Trophoblast cell (in vitro differentiated cells and primary cell): ENCODE measurements at regions not wholly inside any gene's neighbourhood (a gene's known extent, or its start where the extent isn't known, plus 50 kb on each side); places are given as distances from the start of the nearest gene placed in this dataset.
A peak's percentile ranks its signal among the peaks of the same experiment; 100 is the strongest.

Experiments used
- DNase-seq, 2 donors: peaks; one replicate each; pipeline ENCODE4 v3.0.0-alpha.2; 2016
- H2AFZ ChIP-seq: 2 replicates; pipeline ENCODE4 v1.6.1; 2013; ENCODE audit warnings: low read length, moderate library complexity, mild to moderate bottlenecking; ENCODE audit not compliant: insufficient read depth, poor library complexity
- H2AK5ac ChIP-seq: 2 replicates; pipeline ENCODE4 v1.6.1; 2013; ENCODE audit warnings: mild to moderate bottlenecking, low read length
- H2BK120ac ChIP-seq: 2 replicates; pipeline ENCODE4 v1.6.1; 2013; ENCODE audit warnings: low read length, mild to moderate bottlenecking, moderate library complexity; ENCODE audit not compliant: insufficient read depth, poor library complexity
- H2BK12ac ChIP-seq: 2 replicates; pipeline ENCODE4 v1.6.1; 2013; ENCODE audit warnings: mild to moderate bottlenecking, low read length, moderate library complexity
- H2BK5ac ChIP-seq: 2 replicates; pipeline ENCODE4 v1.6.1; 2013; ENCODE audit warnings: low read length, low read depth, moderate library complexity, mild to moderate bottlenecking; ENCODE audit not compliant: poor library complexity
- H3K14ac ChIP-seq: 2 replicates; pipeline ENCODE4 v1.6.1; 2013; ENCODE audit warnings: mild to moderate bottlenecking, low read length
- H3K18ac ChIP-seq: 2 replicates; pipeline ENCODE4 v1.6.1; 2013; ENCODE audit warnings: mild to moderate bottlenecking, low read length
- H3K23ac ChIP-seq: 2 replicates; pipeline ENCODE4 v1.6.1; 2013; ENCODE audit warnings: low read length
- H3K27ac ChIP-seq: 2 replicates; pipeline ENCODE4 v1.5.1; 2013; ENCODE audit warnings: low read depth, mild to moderate bottlenecking, inconsistent platforms, low read length, moderate library complexity
- H3K27me3 ChIP-seq: 2 replicates; pipeline ENCODE4 v1.6.1; 2013; ENCODE audit warnings: inconsistent platforms, mild to moderate bottlenecking, low read length, moderate library complexity; ENCODE audit not compliant: insufficient read depth
- H3K36me3 ChIP-seq, 2 experiments: 1 replicate in 1 of 2; 2 replicates in 1 of 2; pipeline ENCODE4 v1.6.1; 2013; ENCODE audit warnings: low read length in 2 of 2, mild to moderate bottlenecking in 2 of 2, moderate library complexity in 1 of 2; ENCODE audit not compliant: insufficient read depth in 2 of 2, control insufficient read depth in 1 of 2
- H3K4ac ChIP-seq: 2 replicates; pipeline ENCODE4 v1.6.1; 2013; ENCODE audit warnings: low read depth, mild to moderate bottlenecking, low read length, moderate library complexity
- H3K4me1 ChIP-seq, 2 experiments: 1 replicate in 1 of 2; 2 replicates in 1 of 2; pipeline ENCODE4 v1.6.1; 2013; ENCODE audit warnings: low read length in 2 of 2, mild to moderate bottlenecking in 2 of 2, moderate library complexity in 1 of 2; ENCODE audit not compliant: insufficient read depth in 2 of 2, control insufficient read depth in 1 of 2
- H3K4me2 ChIP-seq: 2 replicates; pipeline ENCODE4 v1.6.1; 2013; ENCODE audit warnings: inconsistent platforms, mild to moderate bottlenecking, low read length, moderate library complexity
- H3K4me3 ChIP-seq: 2 replicates; pipeline ENCODE4 v1.5.1; 2013; ENCODE audit warnings: mild to moderate bottlenecking, low read depth, low read length, inconsistent platforms
- H3K79me1 ChIP-seq: one replicate; pipeline ENCODE4 v1.6.1; 2013; ENCODE audit warnings: low read length
- H3K79me2 ChIP-seq: 2 replicates; pipeline ENCODE4 v1.6.1; 2013; ENCODE audit warnings: low read length, mild to moderate bottlenecking; ENCODE audit not compliant: control insufficient read depth, insufficient read depth, poor library complexity
- H3K9ac ChIP-seq: 2 replicates; pipeline ENCODE4 v1.6.1; 2013; ENCODE audit warnings: mild to moderate bottlenecking, low read length
- H3K9me3 ChIP-seq: 2 replicates; pipeline ENCODE4 v1.6.1; 2013; ENCODE audit warnings: low read depth, mild to moderate bottlenecking, control low read depth, inconsistent platforms, low read length; ENCODE audit not compliant: insufficient read depth
- H4K12ac ChIP-seq: 2 replicates; pipeline ENCODE4 v1.6.1; 2013; ENCODE audit warnings: low read depth, mild to moderate bottlenecking, low read length, moderate library complexity
- H4K8ac ChIP-seq: 2 replicates; pipeline ENCODE4 v1.6.1; 2013; ENCODE audit warnings: low read depth, mild to moderate bottlenecking, low read length, moderate library complexity
- H4K91ac ChIP-seq: one replicate; pipeline ENCODE4 v1.6.1; 2013; ENCODE audit warnings: low read depth, mild to moderate bottlenecking, low read length, moderate library complexity
- WGBS: extraction: QIAGEN DNeasy Blood & Tissue Kit; methylation state at CpG from one replicate; pipeline ENCODE4 v1.1.7; 2013; ENCODE audit warnings: missing lambda C conversion rate; ENCODE audit not compliant: insufficient read length, insufficient coverage; ENCODE audit errors: extremely low coverage; 5-methylcytosine and 5-hydroxymethylcytosine counted together

DNA sequence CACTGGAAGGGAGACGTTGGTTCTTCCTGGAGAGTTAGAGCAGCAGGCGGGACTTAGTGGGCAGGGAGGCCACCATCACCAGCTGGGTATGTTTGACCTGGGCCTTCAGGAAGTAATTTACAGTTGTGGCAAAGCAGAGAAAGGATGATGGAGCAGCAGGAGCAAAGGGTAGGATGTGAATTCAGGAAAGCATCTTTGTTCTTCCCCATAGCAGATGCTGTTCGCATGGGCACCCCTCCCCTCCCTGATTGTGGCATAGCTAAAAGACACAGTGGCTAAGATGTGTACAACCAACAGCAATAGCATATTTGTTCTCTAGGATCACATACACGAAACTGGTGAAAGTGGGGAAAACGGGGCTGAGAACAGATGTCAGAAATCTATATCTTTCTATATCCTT lies 56.3 kb upstream of the ITPRID1 start:
- H3K79me1 ChIP-seq: no peaks in the 10 kb centered on the region
- no peak overlapping the region for H3K23ac ChIP-seq
- H3K18ac ChIP-seq: no peak overlapping the region
- H3K9me3 ChIP-seq: no peaks in the 10 kb centered on the region
- no CpG with 5 or more reads among the region's 5 CpGs for WGBS
- H3K79me2 ChIP-seq: no peaks in the 10 kb centered on the region
- H2AFZ ChIP-seq: no peak overlapping the region
- DNase-seq: no peak
- H3K27me3 ChIP-seq: no peaks in the 10 kb centered on the region
- H3K4me1 ChIP-seq: no peaks in the 10 kb centered on the region
- H3K4ac ChIP-seq: no peak overlapping the region
- no peak overlapping the region for H4K91ac ChIP-seq
- no peak overlapping the region for H3K27ac ChIP-seq
- no peak overlapping the region for H3K4me3 ChIP-seq
- H3K36me3 ChIP-seq: no peaks in the 10 kb centered on the region
- no peak overlapping the region for H2AK5ac ChIP-seq
- no peak overlapping the region for H2BK120ac ChIP-seq
- no peak overlapping the region for H4K12ac ChIP-seq
- no peak overlapping the region for H3K9ac ChIP-seq
- no peak overlapping the region for H4K8ac ChIP-seq
- no peak overlapping the region for H3K14ac ChIP-seq
- H2BK5ac ChIP-seq: no peak overlapping the region
- H2BK12ac ChIP-seq: no peak overlapping the region
- no peak overlapping the region for H3K4me2 ChIP-seq

DNA sequence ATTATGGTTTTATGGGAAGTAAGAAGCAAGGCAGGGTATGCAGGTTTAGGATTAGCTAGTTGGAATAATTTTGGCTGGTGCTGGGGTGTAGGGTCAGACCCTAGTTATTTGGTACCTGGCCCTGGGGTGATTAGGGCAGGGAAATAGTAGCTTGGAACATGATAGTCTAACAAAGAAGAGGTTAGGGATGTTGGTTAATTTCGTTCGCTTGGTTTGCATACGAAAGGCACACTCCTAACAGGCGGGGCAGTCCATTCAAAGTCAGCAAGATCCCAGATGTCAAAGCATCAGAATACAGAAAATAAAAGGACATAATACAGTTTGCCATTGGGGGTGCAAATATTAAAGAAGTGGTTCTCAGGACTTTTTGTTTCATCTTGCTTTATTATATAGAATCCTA lies 55.7 kb upstream of the ITPRID1 start:
- Histone ChIP-seq H3K27ac (no peak overlapping the region), H3K27me3 (no peaks in the 10 kb centered on the region), H2AFZ (no peak overlapping the region), H2BK5ac (no peak overlapping the region), H3K18ac (no peak overlapping the region), H2AK5ac (no peak overlapping the region), H3K9me3 (no peaks in the 10 kb centered on the region), H3K23ac (no peak overlapping the region), H3K9ac (no peak overlapping the region), H3K4me1 (no peaks in the 10 kb centered on the region), H3K4ac (no peak overlapping the region), H4K12ac (no peak overlapping the region), H3K79me1 (no peaks in the 10 kb centered on the region), H4K8ac (no peak overlapping the region), H3K4me3 (no peak overlapping the region), H3K4me2 (no peak overlapping the region), H3K79me2 (no peaks in the 10 kb centered on the region), H4K91ac (no peak overlapping the region), H2BK12ac (no peak overlapping the region), H2BK120ac (no peak overlapping the region), H3K36me3 (no peaks in the 10 kb centered on the region), H3K14ac (no peak overlapping the region)
- no peak for DNase-seq
- no CpG with 5 or more reads among the region's 4 CpGs for WGBS

DNA sequence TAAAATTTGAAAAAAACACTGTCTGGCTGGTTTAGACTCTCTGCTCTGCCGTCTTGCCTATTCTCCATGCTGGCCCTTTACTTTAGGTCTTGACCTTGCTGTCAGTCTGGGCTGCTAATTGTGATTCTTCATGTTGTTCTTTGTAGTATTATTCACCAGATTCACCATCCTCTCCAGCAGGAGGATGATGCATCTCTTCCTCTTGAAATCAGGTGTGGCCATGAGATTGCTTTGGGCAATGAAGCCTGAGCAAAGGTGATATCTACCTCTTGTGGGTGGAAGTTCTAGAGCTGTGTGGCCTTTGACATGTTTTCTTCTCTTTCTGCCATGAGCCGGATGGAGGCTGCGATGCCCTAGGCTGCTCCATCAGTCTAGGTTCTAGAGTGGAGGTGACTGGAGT lies 51.3 kb upstream of the ITPRID1 start:
- Histone ChIP-seq H3K14ac (no peak overlapping the region), H4K12ac (no peak overlapping the region), H3K4ac (no peak overlapping the region), H3K27me3 (no peaks in the 10 kb centered on the region), H3K18ac (no peak overlapping the region), H3K79me1 (no peaks in the 10 kb centered on the region), H3K9ac (no peak overlapping the region), H3K9me3 (no peaks in the 10 kb centered on the region), H3K4me3 (no peak overlapping the region), H4K91ac (no peak overlapping the region), H3K79me2 (no peaks in the 10 kb centered on the region), H2BK12ac (no peak overlapping the region), H2AK5ac (no peak overlapping the region), H2BK120ac (no peak overlapping the region), H2AFZ (no peak overlapping the region), H4K8ac (no peak overlapping the region), H3K36me3 (no peaks in the 10 kb centered on the region), H3K4me2 (no peak overlapping the region), H3K23ac (peak overlapping the region; percentile 42), H2BK5ac (no peak overlapping the region), H3K27ac (no peak overlapping the region), H3K4me1 (no peaks in the 10 kb centered on the region)
- no CpG with 5 or more reads among the region's 3 CpGs for WGBS
- DNase-seq: no peak
